H1 (cell line): ENCODE measurements at regions not wholly inside any gene's neighbourhood (a gene's known extent, or its start where the extent isn't known, plus 50 kb on each side); places are given as distances from the start of the nearest gene placed in this dataset.

Source experiments
- CTCF ChIA-PET: fragments of 300-600 bp; sonication (Branson Sonifier 250); formaldehyde crosslinking; loops from one replicate; lab custom pipeline; 2021; ENCODE audit not compliant: partially characterized antibody; lab: Charles Lee
- POLR2A ChIA-PET: fragments of 300-600 bp; sonication (Branson Sonifier 250); formaldehyde crosslinking; loops from one replicate; lab custom pipeline; 2021; ENCODE audit warnings: inconsistent platforms; ENCODE audit not compliant: partially characterized antibody; lab: Charles Lee
- DNase-seq, 2 experiments: peaks; one replicate each; pipeline versions ENCODE4 v3.0.0 to v3.0.0-alpha.2; 2010 to 2022; ENCODE audit warnings: low spot score in 2 of 2, low read depth in 1 of 2, mixed read lengths in 1 of 2
- FAIRE-seq: peaks from 2 replicates; lab custom pipeline; 2011; peaks lifted over from hg19 to GRCh38; lab: Jason Lieb, UNC
- H2AFZ ChIP-seq: 2 replicates; pipeline ENCODE4 v1.8.1; 2012; ENCODE audit warnings: low read length, inconsistent platforms
- H2AK5ac ChIP-seq: 2 replicates; pipeline ENCODE4 v1.6.1; 2013; ENCODE audit warnings: low read depth, low read length
- H2BK120ac ChIP-seq: replicated peaks from 2 replicates; pipeline ENCODE3; 2013; ENCODE audit warnings: low read depth, low read length, inconsistent platforms
- H2BK12ac ChIP-seq: 2 replicates; pipeline ENCODE4 v1.6.1; 2013; ENCODE audit warnings: low read depth, low read length
- H2BK15ac ChIP-seq: 2 replicates; pipeline ENCODE4 v1.6.1; 2013; ENCODE audit warnings: low read length
- H2BK20ac ChIP-seq: 2 replicates; pipeline ENCODE4 v1.6.1; 2013; ENCODE audit warnings: low read length
- H2BK5ac ChIP-seq: 2 replicates; pipeline ENCODE4 v1.6.1; 2013; ENCODE audit warnings: low read depth, low read length
- H3K14ac ChIP-seq: 2 replicates; pipeline ENCODE4 v1.6.1; 2013; ENCODE audit warnings: inconsistent platforms; ENCODE audit not compliant: insufficient read length
- H3K18ac ChIP-seq: 2 replicates; pipeline ENCODE4 v1.6.1; 2013; ENCODE audit warnings: low read length; ENCODE audit errors: extremely low read depth
- H3K23ac ChIP-seq: 2 replicates; pipeline ENCODE4 v1.6.1; 2013; ENCODE audit warnings: inconsistent platforms; ENCODE audit not compliant: insufficient read length
- H3K23me2 ChIP-seq: 2 replicates; pipeline ENCODE4 v1.6.1; 2013; ENCODE audit warnings: low read depth, low read length
- H3K27ac ChIP-seq: 2 replicates; pipeline ENCODE4 v1.6.1; 2011; ENCODE audit warnings: low read depth, low read length, inconsistent platforms
- H3K27me3 ChIP-seq, 4 experiments: replicated peaks in 1 of 4; 1 replicate in 1 of 4; 2 replicates in 3 of 4; pipeline versions ENCODE4 v1.6.1 to v1.8.1; 2011 to 2013; ENCODE audit warnings: low read length in 3 of 4, mild to moderate bottlenecking in 3 of 4, inconsistent platforms in 2 of 4, mixed read lengths in 2 of 4, moderate library complexity in 1 of 4; ENCODE audit not compliant: control insufficient read depth in 3 of 4, insufficient read depth in 3 of 4; ENCODE audit errors: extremely low read depth in 1 of 4
- H3K36me3 ChIP-seq, 4 experiments: 2 replicates each; pipeline versions ENCODE4 v1.6.1 to v1.8.1; 2011 to 2013; ENCODE audit warnings: mild to moderate bottlenecking in 4 of 4, low read length in 3 of 4, moderate library complexity in 2 of 4, control low read depth in 1 of 4, inconsistent platforms in 1 of 4; ENCODE audit not compliant: insufficient read depth in 4 of 4, control insufficient read depth in 2 of 4
- H3K4ac ChIP-seq: replicated peaks from 2 replicates; pipeline ENCODE3; 2013; ENCODE audit warnings: low read length, low read depth, mixed read lengths, inconsistent platforms; ENCODE audit not compliant: insufficient read length
- H3K4me1 ChIP-seq, 4 experiments: replicated peaks in 1 of 4; 1 replicate in 1 of 4; 2 replicates in 3 of 4; pipeline versions ENCODE4 v1.6.1 to v1.8.1; 2011 to 2013; ENCODE audit warnings: low read length in 3 of 4, inconsistent platforms in 2 of 4, mixed read lengths in 1 of 4; ENCODE audit not compliant: insufficient read depth in 4 of 4, control insufficient read depth in 3 of 4
- H3K4me2 ChIP-seq, 2 experiments: 2 replicates each; pipeline versions ENCODE4 v1.6.1 to v1.8.1; 2011 to 2013; ENCODE audit warnings: low read depth in 2 of 2, low read length in 2 of 2, control low read depth in 1 of 2, inconsistent platforms in 1 of 2, mild to moderate bottlenecking in 1 of 2; ENCODE audit not compliant: insufficient read depth in 1 of 2
- H3K4me3 ChIP-seq, 4 experiments: fragments of 200-600, 300-600 bp in 1 of 4; sonication (generic), shearing (Covaris generic), sonication (Bioruptor Twin) in 1 of 4; 2 replicates each; pipeline versions ENCODE4 v1.5.1 to v1.8.1; 2011 to 2016; ENCODE audit warnings: low read length in 4 of 4, low read depth in 3 of 4, control low read depth in 2 of 4, inconsistent platforms in 2 of 4, mild to moderate bottlenecking in 2 of 4, mixed read lengths in 1 of 4, moderate library complexity in 1 of 4; ENCODE audit not compliant: insufficient read depth in 2 of 4; ENCODE audit errors: extremely low read depth in 1 of 4
- H3K56ac ChIP-seq: replicated peaks from 2 replicates; pipeline ENCODE3; 2013; ENCODE audit warnings: low read depth, mild to moderate bottlenecking, mixed read lengths, low read length, inconsistent platforms; ENCODE audit not compliant: insufficient read length
- H3K79me1 ChIP-seq: 2 replicates; pipeline ENCODE4 v1.6.1; 2013; ENCODE audit warnings: low read depth, low read length, control low read depth
- H3K79me2 ChIP-seq, 2 experiments: 2 replicates each; pipeline versions ENCODE4 v1.6.1 to v1.8.1; 2012 to 2013; ENCODE audit warnings: low read length in 2 of 2, mild to moderate bottlenecking in 2 of 2, inconsistent platforms in 1 of 2; ENCODE audit not compliant: insufficient read depth in 2 of 2, control insufficient read depth in 1 of 2
- H3K9ac ChIP-seq, 4 experiments: replicated peaks in 1 of 4; 1 replicate in 1 of 4; 2 replicates in 3 of 4; pipeline versions ENCODE4 v1.6.1 to v1.8.1; 2011 to 2013; ENCODE audit warnings: low read depth in 3 of 4, low read length in 3 of 4, control low read depth in 2 of 4, mild to moderate bottlenecking in 2 of 4, moderate library complexity in 2 of 4, inconsistent platforms in 1 of 4; ENCODE audit errors: extremely low read depth in 1 of 4
- H3K9me3 ChIP-seq, 2 experiments: 2 replicates each; pipeline versions ENCODE4 v1.6.1 to v1.8.1; 2012 to 2013; ENCODE audit warnings: mild to moderate bottlenecking in 2 of 2, moderate library complexity in 2 of 2, control low read depth in 1 of 2, inconsistent platforms in 1 of 2, low read depth in 1 of 2, low read length in 1 of 2, mixed read lengths in 1 of 2; ENCODE audit not compliant: insufficient read depth in 2 of 2
- H4K20me1 ChIP-seq, 2 experiments: replicated peaks in 1 of 2; 2 replicates each; pipeline versions ENCODE3 to v1.8.1; 2011 to 2013; ENCODE audit warnings: inconsistent platforms in 2 of 2, low read length in 2 of 2, mild to moderate bottlenecking in 1 of 2; ENCODE audit not compliant: insufficient read depth in 2 of 2, control insufficient read depth in 1 of 2
- H4K5ac ChIP-seq: 2 replicates; pipeline ENCODE4 v1.6.1; 2013; ENCODE audit warnings: low read length, low read depth, mixed read lengths, inconsistent platforms; ENCODE audit not compliant: insufficient read length
- H4K8ac ChIP-seq: 2 replicates; pipeline ENCODE4 v1.8.0; 2013; ENCODE audit warnings: mild to moderate bottlenecking, moderate library complexity, low read length, inconsistent platforms; ENCODE audit not compliant: insufficient read depth; ENCODE audit errors: extremely low read depth
- H4K91ac ChIP-seq: replicated peaks from 2 replicates; pipeline ENCODE3; 2013; ENCODE audit warnings: low read length, mixed read lengths, inconsistent platforms; ENCODE audit not compliant: insufficient read length
- CBX8 ChIP-seq: fragments of 300-800, 300-1000 bp; sonication (generic); IDR thresholded peaks from 2 replicates; pipeline ENCODE4 v1.7.1; 2016; ENCODE audit warnings: low read depth, low read length, borderline replicate concordance
- CHD1 ChIP-seq: IDR thresholded peaks from 2 replicates; pipeline ENCODE4 v1.6.1; 2012; ENCODE audit warnings: low read depth, low read length, improper control_type of control experiment
- CHD2 ChIP-seq: IDR thresholded peaks from 2 replicates; pipeline ENCODE4 v1.6.1; 2012; ENCODE audit warnings: low read length, improper control_type of control experiment
- E2F6 ChIP-seq: IDR thresholded peaks from 2 replicates; pipeline ENCODE4 v1.6.1; 2012; ENCODE audit warnings: inconsistent platforms
- FOSL1 ChIP-seq: IDR thresholded peaks from 2 replicates; pipeline ENCODE4 v1.6.1; 2011; ENCODE audit warnings: mild to moderate bottlenecking, low read depth, low read length, moderate library complexity; ENCODE audit not compliant: insufficient read depth
- HDAC6 ChIP-seq: IDR thresholded peaks from one replicate; pipeline ENCODE4 v1.7.1; 2012; ENCODE audit warnings: low read depth, mild to moderate bottlenecking, inconsistent platforms, low read length, moderate library complexity
- RXRA ChIP-seq: IDR thresholded peaks from 2 replicates; pipeline ENCODE4 v1.6.1; 2011; ENCODE audit warnings: low read depth, mild to moderate bottlenecking, low read length, moderate library complexity; ENCODE audit not compliant: insufficient read depth
- SIN3A ChIP-seq, 2 experiments: IDR thresholded peaks in 1 of 2; conservative IDR thresholded peaks in 1 of 2; 2 replicates each; pipeline ENCODE4 v1.6.1; 2011 to 2012; ENCODE audit warnings: low read length in 2 of 2, improper control_type of control experiment in 1 of 2, low read depth in 1 of 2, mild to moderate bottlenecking in 1 of 2
- SIRT6 ChIP-seq: IDR thresholded peaks from one replicate; pipeline ENCODE4 v1.7.1; 2012; ENCODE audit warnings: low read length, inconsistent platforms
- SUZ12 ChIP-seq: fragments of 200-600 bp; sonication (generic); IDR thresholded peaks from 2 replicates; pipeline ENCODE4 v1.6.1; 2012; ENCODE audit warnings: mild to moderate bottlenecking, inconsistent platforms, low read length, moderate library complexity, mixed read lengths
- TAF1 ChIP-seq: IDR thresholded peaks from 2 replicates; pipeline ENCODE4 v1.6.1; 2011; ENCODE audit warnings: mild to moderate bottlenecking, low read depth, low read length
- WGBS, 2 experiments: shearing (Covaris generic) in 1 of 2; methylation state at CpG; one replicate each; pipeline versions ENCODE4 v1.1.6 to v1.1.7; 2013 to 2015; ENCODE audit warnings: low lambda C conversion rate in 2 of 2, mixed read lengths in 2 of 2, inconsistent platforms in 1 of 2, low coverage in 1 of 2, missing lambda C conversion rate in 1 of 2; ENCODE audit not compliant: insufficient replicate concordance in 2 of 2, insufficient coverage in 1 of 2, insufficient read length in 1 of 2; ENCODE audit errors: extremely low coverage in 1 of 2, missing lambda C conversion rate in 1 of 2; 5-methylcytosine and 5-hydroxymethylcytosine counted together
- TF ChIP-seq, protein P1 (sequence below): IDR thresholded peaks from 2 replicates; pipeline ENCODE4 v1.6.1; 2012; ENCODE audit warnings: inconsistent platforms
- TF ChIP-seq, protein P2 (sequence below): IDR thresholded peaks from 2 replicates; pipeline ENCODE4 v1.6.1; 2012; ENCODE audit warnings: low read length, inconsistent platforms

GRCh38 chr3:161798016-161798415, 301.4 kb downstream of the OTOL1 start:
- Histone ChIP-seq H3K36me3 (no peaks in the 10 kb centered on the region), H3K79me2 (no peaks in the 10 kb centered on the region), H2BK12ac (no peak overlapping the region), H3K4ac (no peak overlapping the region), H3K56ac (no peak overlapping the region), H4K5ac (no peak overlapping the region), H4K91ac (no peak overlapping the region), H4K8ac (no peak overlapping the region), H2BK15ac (no peak overlapping the region), H3K14ac (no peak overlapping the region), H3K9me3 (no peaks in the 10 kb centered on the region; a peak in 1 of 4 replicates), H3K4me2 (no peak overlapping the region), H2AK5ac (no peak overlapping the region), H3K23me2 (no peaks in the 10 kb centered on the region), H2BK5ac (no peak overlapping the region), H3K18ac (no peak overlapping the region), H3K23ac (no peak overlapping the region), H3K4me3 (no peak overlapping the region), H3K9ac (no peak overlapping the region), H2BK120ac (no peak overlapping the region), H3K79me1 (no peaks in the 10 kb centered on the region), H4K20me1 (no peaks in the 10 kb centered on the region), H2BK20ac (no peak overlapping the region), H3K4me1 (no peaks in the 10 kb centered on the region), H2AFZ (no peak overlapping the region), H3K27ac (no peak overlapping the region), H3K27me3 (no peaks in the 10 kb centered on the region)
- POLR2A ChIA-PET = no interaction called here
- DNase-seq (no peak), FAIRE-seq (no peak)
- WGBS, 2 experiments = 93% methylated on average over 3 of the region's 3 CpGs; no CpG with 5 or more reads in 1 of the 2 experiments
- CTCF ChIA-PET = interaction anchor here (0.5 kb wide), 1 partner anchor 267 kb away, joined by 3 read pairs; no protein-coding TSS in a partner anchor
- no peak for TF ChIP-seq SIN3A (conservative IDR thresholded peaks at IDR 0.05 in 1 of 2, IDR thresholded peaks at IDR 0.05 in 1 of 2; ENCODE audit: low read depth in 1 of 2, low read length in 2 of 2)
- TF ChIP-seq, protein P1, sequence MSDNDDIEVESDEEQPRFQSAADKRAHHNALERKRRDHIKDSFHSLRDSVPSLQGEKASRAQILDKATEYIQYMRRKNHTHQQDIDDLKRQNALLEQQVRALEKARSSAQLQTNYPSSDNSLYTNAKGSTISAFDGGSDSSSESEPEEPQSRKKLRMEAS = no peak
- TF ChIP-seq, protein P2, sequence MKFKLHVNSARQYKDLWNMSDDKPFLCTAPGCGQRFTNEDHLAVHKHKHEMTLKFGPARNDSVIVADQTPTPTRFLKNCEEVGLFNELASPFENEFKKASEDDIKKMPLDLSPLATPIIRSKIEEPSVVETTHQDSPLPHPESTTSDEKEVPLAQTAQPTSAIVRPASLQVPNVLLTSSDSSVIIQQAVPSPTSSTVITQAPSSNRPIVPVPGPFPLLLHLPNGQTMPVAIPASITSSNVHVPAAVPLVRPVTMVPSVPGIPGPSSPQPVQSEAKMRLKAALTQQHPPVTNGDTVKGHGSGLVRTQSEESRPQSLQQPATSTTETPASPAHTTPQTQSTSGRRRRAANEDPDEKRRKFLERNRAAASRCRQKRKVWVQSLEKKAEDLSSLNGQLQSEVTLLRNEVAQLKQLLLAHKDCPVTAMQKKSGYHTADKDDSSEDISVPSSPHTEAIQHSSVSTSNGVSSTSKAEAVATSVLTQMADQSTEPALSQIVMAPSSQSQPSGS = no peak
- no peak for TF ChIP-seq FOSL1
- TF ChIP-seq SIRT6 = no peak
- no peak for TF ChIP-seq HDAC6
- no peak for TF ChIP-seq RXRA
- no peak for TF ChIP-seq TAF1
- TF ChIP-seq CHD2 = no peak
- TF ChIP-seq CBX8 = no peak
- no peak for TF ChIP-seq CHD1
- TF ChIP-seq E2F6 = no peak
- no peak for TF ChIP-seq SUZ12
